ENCODE measurements at regions not wholly inside any gene's neighbourhood (a gene's known extent, or its start where the extent isn't known, plus 50 kb on each side); places are given as distances from the start of the nearest gene placed in this dataset.
A peak's percentile ranks its signal among the peaks of the same experiment; 100 is the strongest.

- H3K9me3 Mint-ChIP-seq = no peaks in the 10 kb centered on the region
- H3K27ac ChIP-seq (ENCODE audit: low read depth) = no peak overlapping the region
- no peaks in the 10 kb centered on the region for H3K9me2 ChIP-seq (ENCODE audit: insufficient read depth)
- no peaks in the 10 kb centered on the region for H3K27me3 ChIP-seq (ENCODE audit: insufficient read depth)
- no peaks in the 10 kb centered on the region for H3K27me3 Mint-ChIP-seq (ENCODE audit: insufficient read depth, low read depth, poor library complexity)
- no peaks in the 10 kb centered on the region for H3F3A ChIP-seq (replicated peaks; ENCODE audit: low read depth)
- no peaks in the 10 kb centered on the region for H4K20me1 ChIP-seq (replicated peaks; ENCODE audit: insufficient read depth)
- no peaks in the 10 kb centered on the region for H3K36me3 Mint-ChIP-seq (ENCODE audit: low read depth)
- no peak for ATAC-seq
- H3K36me3 ChIP-seq (ENCODE audit: insufficient read depth) = no peaks in the 10 kb centered on the region
- no peak overlapping the region for H3K4me2 ChIP-seq
- H2AFZ ChIP-seq = 0 out of 2 replicates have a peak overlapping the region, but pooled peaks have one; percentile 13
- no peaks in the 10 kb centered on the region; the same call in 1 of the 2 replicates for H3K4me1 ChIP-seq (ENCODE audit: insufficient read depth)
- no peak overlapping the region for H3K4me3 ChIP-seq
- H3K4me3 Mint-ChIP-seq = no peak overlapping the region
- TF ChIP-seq JUNB (IDR thresholded peaks at IDR 0.05; ENCODE audit: unreplicated experiment) (no peak), ZNF331 (CRISPR knock-in tag; IDR thresholded peaks at IDR 0.05; ENCODE audit: low read depth) (no peak), POLR2AphosphoS5 (IDR thresholded peaks at IDR 0.05; ENCODE audit: low read depth) (no peak), ETS1 (IDR thresholded peaks at IDR 0.05) (no peak), STAT1 (IDR thresholded peaks at IDR 0.05; ENCODE audit: unreplicated experiment) (no peak), NANOG (IDR thresholded peaks at IDR 0.05; ENCODE audit: borderline replicate concordance) (no peak), REST (IDR thresholded peaks at IDR 0.05; ENCODE audit: unreplicated experiment) (no peak), CREB1 (CRISPR knock-in tag; IDR thresholded peaks at IDR 0.05; ENCODE audit: low read depth) (no peak), CTCF (conservative IDR thresholded peaks at IDR 0.05; ENCODE audit: low read depth in 2 of 2) (no peak), EZH2phosphoT487 (IDR thresholded peaks at IDR 0.05; ENCODE audit: unreplicated experiment) (no peak), ZNF114 (CRISPR knock-in tag; IDR thresholded peaks at IDR 0.05) (no peak), EZH2 (IDR thresholded peaks at IDR 0.05; ENCODE audit: low read depth, unreplicated experiment) (no peak)
- TF ChIP-seq, protein P1, sequence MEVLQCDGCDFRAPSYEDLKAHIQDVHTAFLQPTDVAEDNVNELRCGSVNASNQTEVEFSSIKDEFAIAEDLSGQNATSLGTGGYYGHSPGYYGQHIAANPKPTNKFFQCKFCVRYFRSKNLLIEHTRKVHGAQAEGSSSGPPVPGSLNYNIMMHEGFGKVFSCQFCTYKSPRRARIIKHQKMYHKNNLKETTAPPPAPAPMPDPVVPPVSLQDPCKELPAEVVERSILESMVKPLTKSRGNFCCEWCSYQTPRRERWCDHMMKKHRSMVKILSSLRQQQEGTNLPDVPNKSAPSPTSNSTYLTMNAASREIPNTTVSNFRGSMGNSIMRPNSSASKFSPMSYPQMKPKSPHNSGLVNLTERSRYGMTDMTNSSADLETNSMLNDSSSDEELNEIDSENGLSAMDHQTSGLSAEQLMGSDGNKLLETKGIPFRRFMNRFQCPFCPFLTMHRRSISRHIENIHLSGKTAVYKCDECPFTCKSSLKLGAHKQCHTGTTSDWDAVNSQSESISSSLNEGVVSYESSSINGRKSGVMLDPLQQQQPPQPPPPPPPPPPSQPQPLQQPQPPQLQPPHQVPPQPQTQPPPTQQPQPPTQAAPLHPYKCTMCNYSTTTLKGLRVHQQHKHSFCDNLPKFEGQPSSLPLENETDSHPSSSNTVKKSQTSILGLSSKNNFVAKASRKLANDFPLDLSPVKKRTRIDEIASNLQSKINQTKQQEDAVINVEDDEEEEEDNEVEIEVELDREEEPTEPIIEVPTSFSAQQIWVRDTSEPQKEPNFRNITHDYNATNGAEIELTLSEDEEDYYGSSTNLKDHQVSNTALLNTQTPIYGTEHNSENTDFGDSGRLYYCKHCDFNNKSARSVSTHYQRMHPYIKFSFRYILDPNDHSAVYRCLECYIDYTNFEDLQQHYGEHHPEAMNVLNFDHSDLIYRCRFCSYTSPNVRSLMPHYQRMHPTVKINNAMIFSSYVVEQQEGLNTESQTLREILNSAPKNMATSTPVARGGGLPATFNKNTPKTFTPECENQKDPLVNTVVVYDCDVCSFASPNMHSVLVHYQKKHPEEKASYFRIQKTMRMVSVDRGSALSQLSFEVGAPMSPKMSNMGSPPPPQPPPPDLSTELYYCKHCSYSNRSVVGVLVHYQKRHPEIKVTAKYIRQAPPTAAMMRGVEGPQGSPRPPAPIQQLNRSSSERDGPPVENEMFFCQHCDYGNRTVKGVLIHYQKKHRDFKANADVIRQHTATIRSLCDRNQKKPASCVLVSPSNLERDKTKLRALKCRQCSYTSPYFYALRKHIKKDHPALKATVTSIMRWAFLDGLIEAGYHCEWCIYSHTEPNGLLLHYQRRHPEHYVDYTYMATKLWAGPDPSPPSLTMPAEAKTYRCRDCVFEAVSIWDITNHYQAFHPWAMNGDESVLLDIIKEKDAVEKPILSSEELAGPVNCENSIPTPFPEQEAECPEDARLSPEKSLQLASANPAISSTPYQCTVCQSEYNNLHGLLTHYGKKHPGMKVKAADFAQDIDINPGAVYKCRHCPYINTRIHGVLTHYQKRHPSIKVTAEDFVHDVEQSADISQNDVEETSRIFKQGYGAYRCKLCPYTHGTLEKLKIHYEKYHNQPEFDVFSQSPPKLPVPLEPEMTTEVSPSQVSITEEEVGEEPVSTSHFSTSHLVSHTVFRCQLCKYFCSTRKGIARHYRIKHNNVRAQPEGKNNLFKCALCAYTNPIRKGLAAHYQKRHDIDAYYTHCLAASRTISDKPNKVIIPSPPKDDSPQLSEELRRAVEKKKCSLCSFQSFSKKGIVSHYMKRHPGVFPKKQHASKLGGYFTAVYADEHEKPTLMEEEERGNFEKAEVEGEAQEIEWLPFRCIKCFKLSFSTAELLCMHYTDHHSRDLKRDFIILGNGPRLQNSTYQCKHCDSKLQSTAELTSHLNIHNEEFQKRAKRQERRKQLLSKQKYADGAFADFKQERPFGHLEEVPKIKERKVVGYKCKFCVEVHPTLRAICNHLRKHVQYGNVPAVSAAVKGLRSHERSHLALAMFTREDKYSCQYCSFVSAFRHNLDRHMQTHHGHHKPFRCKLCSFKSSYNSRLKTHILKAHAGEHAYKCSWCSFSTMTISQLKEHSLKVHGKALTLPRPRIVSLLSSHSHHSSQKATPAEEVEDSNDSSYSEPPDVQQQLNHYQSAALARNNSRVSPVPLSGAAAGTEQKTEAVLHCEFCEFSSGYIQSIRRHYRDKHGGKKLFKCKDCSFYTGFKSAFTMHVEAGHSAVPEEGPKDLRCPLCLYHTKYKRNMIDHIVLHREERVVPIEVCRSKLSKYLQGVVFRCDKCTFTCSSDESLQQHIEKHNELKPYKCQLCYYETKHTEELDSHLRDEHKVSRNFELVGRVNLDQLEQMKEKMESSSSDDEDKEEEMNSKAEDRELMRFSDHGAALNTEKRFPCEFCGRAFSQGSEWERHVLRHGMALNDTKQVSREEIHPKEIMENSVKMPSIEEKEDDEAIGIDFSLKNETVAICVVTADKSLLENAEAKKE (CRISPR knock-in tag; IDR thresholded peaks at IDR 0.05) = no peak
- H3K79me2 ChIP-seq (replicated peaks; ENCODE audit: insufficient read depth) = no peaks in the 10 kb centered on the region
- no peak for DNase-seq (ENCODE audit: low spot score)
- H3K4me1 Mint-ChIP-seq = peaks cover 8% of the 10 kb centered on the region; the same call in 2 of the 3 replicates
- no peak overlapping the region for H3K27ac Mint-ChIP-seq
Observed at GRCh38 chr7:84508606-84509005, 314.0 kb upstream of the SEMA3A start.

Data from GM23338 (cell line).